GM18520 (cell line): ENCODE measurements at regions not wholly inside any gene's neighbourhood (a gene's known extent, or its start where the extent isn't known, plus 50 kb on each side); places are given as distances from the start of the nearest gene placed in this dataset.
"Not testable (repeated sequence)": the region's sequence is repeated elsewhere in the genome, so short reads cannot be mapped to it uniquely, and the experiment has no call there.

Source experiments
- ATAC-seq: cut with Tn5 transposase; IDR thresholded peaks from one replicate; pipeline ENCODE4 v1.9.1; 2021; ENCODE audit not compliant: unreplicated experiment

DNA sequence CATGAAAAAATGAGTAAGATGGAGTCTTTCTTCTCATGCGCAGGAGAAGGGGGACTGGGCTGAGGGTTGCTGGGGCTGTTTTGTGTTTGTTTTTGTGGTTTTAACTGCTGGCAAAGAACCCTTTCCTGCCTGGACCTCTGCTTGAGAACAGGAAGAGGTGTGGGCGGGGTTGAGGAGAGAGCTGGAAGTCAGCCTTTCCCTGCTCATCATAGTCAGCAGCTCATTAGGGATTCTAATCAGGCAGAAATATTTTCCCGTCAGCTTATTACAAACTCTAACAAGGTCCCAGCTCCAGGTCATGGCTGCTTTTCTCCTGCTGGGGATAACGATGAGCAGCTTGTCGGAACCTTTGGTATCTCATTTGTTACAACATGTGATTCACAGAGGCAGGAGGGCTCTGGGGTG lies 185.0 kb upstream of the NRXN3 start:
- ATAC-seq: no peak

- no peak for ATAC-seq
Measured at GRCh38 chr14:77986773-77987172, 183.4 kb upstream of the NRXN3 start.

DNA sequence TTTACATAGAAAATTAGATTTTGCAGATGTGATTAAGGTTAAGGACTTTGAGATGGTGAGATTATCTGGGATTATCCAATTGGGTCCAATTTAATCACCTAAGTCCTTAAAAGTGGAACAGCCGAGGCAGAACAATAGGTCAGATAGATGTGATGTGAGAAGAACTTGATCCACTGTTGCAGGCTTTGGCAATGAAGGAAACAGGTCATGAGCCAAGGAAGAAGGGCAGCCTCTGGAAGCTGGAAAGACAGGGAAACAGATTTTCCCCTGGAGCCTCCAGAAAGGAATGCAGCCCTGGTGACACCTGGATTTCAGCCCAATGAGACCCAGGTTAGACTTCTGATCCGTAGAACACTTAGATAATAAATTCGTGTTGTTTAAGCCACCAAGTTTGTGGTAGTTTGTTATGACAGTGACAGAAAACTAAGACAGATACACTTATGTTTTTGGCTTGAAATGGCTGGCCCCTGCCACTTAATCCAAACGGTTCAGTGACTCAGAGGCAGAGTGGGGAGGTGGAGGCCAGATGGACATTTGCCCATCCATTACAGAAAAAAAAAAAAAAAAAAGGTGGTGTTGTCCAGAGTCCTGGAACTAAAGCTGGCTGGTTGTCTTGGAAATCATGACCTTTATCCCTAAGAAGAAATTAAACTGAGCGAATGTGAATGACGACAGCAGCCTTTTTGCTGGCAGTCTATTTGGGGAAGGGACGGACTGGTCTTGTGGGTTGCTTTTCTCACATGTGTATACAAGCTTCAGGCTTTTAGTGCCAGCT lies 181.9 kb upstream of the NRXN3 start:
- no peak for ATAC-seq

GRCh38 chr14:77988970-77989369 lies 181.2 kb upstream of the NRXN3 start:
- no peak for ATAC-seq

DNA sequence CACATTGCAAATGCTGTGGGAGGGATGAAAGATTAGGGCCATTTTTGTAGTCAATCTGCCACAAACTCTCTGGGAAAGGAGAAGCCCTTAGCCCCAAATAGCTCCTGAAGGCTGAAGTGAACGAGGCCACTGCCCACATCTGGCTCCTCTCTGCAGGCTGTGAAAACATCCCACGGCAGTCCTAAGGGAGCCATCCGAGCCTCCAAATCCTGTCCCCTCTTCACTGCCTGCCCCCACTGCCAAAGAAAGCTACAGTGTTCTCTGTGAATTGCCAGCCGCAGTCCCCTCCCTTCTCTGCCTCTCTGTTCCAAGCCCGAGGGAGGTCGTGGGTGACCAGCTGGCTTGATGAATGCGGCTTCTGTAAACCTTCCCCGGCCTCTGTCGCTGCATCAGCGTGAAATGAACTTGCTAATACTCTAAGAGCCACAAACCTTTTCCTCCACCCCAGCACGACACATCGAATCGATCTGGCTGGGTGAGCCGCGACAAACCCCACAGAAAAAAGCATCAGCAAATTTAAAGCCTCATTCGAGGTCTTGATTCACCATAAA lies 180.7 kb upstream of the NRXN3 start:
- no peak for ATAC-seq

- ATAC-seq: no peak
Measured at GRCh38 chr14:77990337-77990736, 179.8 kb upstream of the NRXN3 start.

DNA sequence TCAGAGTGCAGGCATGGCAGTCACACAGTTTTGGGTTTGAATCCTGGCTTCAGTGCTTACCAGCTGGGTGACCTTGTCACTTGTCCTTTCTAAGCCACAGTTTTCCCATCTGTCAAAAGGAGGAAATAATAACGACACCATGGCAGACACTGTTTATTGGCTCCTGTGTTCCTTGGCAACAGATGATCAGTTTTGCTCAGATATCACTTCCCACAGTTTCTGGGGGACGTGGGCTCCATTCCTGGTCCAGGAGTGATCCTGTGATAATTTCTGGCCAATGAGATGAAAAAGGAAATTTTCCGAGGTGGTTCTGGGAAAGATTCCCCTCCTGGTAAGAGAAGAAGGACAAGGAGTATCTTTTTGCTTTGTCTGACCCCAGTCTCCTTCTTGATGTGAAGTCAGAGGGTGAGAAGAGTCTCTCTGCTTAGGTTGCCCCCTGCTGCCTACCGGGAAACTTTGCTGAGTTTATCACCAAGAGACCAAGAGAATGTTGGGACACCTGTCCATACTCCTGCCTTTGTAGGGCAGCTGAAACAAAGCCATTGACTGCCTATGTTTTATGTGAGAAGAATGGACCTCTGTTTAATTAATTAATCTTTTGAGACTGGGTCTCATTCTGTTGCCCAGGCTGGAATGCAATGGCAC lies 178.9 kb upstream of the NRXN3 start:
- no peak for ATAC-seq

DNA sequence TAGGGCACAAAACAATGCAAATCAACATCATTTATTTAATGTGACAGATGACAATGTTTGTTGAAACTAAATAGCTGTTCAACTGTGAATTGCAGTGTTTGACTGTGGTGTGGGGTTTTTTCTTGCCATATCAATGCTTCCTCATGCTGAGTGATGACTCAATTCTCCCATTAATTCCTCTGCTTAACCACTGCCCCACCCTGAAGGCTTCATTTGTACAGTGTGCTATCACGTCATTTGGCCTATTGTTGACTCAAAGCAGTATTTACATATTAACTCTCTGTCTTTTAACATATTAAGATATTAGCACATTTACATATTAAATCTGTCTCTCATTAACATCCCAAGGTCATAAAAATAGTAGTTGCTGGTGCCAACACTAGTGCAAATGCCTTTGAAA lies 164.8 kb upstream of the NRXN3 start:
- no peak for ATAC-seq

- no peak for ATAC-seq
Measured at GRCh38 chr14:78007160-78007559, 163.0 kb upstream of the NRXN3 start.

- ATAC-seq: no peak
Measured at GRCh38 chr14:78010688-78011087, 159.5 kb upstream of the NRXN3 start.

GRCh38 chr14:78013911-78014310 lies 156.3 kb upstream of the NRXN3 start:
- not testable (repeated sequence) for ATAC-seq

DNA sequence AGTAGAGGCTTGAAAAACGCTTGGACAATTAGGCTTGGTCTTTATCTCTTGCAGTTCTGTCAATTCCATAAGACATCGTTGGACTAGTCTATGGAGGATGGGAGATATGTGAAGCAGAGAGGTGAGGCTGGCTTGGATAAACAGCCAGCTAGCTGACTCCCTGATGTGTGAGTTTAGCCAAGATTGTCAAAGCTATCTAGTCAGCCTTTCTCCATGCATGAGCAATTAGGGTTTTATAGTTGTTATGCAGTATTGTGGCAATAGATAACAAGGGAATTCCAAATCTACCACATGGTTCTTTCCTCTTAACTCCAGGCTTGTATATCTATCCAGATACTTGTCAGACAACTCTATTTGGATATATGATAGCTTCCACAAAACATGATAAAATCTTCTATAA lies 153.6 kb upstream of the NRXN3 start:
- ATAC-seq: no peak

DNA sequence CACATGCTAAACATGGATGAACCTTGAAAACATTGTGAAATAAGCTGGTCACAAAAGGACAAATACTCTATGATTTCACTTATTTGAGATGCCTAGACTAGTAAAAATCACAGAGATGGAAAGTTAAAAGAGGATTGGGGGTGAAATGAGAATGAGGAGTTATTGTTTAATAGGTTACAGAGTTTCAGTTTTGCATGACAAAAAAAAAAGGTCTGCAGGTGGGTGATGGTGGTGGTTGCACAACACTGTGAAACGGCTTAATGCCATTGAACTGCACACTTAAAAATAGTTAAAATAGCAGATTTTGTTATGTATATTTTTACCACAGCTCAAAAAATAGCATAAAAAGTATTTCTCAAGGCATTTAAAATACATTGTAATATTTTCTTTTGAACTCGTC lies 151.9 kb upstream of the NRXN3 start:
- no peak for ATAC-seq

GRCh38 chr14:78022059-78022458 lies 148.1 kb upstream of the NRXN3 start:
- ATAC-seq: peak; percentile 71

GRCh38 chr14:78023112-78023511 lies 147.1 kb upstream of the NRXN3 start:
- ATAC-seq: no peak

GRCh38 chr14:78028471-78028870 lies 141.7 kb upstream of the NRXN3 start:
- no peak for ATAC-seq

DNA sequence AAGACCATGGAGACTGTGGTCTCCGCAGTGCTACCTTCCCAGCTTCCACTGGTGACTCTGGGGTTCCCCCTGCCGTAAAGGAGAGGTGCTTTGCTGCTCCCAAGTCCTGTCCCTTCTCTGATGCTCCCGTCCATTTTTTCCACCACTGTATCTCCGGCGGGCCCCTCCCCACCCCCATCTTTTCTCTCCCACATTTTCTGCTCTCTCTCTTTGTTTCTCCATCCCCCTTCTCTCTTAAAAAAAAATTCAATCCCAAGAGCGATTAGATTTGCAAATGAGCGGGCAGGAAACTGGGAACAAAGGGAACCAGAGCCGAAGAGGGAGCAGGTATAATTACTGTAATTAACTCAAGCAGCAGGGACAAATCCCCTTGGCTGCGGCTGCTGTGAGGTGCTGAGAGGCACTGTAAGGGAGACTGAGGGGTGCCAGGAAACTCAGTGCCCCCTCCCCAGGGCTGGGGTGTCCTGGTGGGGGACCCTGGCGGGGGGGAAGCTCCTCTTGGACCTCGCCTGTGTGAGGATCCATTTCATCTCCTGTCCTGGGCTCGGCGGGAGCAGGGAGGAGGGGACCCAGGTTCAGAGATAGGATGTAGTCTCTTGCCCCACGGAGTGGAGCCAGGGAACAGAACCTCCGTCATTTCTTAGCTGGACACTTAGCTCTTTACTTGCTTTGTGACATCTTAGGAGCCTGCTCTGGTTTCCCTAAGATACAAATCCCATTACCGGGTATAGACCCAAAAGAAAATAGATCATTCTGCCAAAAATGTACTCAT lies 140.4 kb upstream of the NRXN3 start:
- ATAC-seq: no peak

- no peak for ATAC-seq
Measured at GRCh38 chr14:78043349-78043748, 126.8 kb upstream of the NRXN3 start.

DNA sequence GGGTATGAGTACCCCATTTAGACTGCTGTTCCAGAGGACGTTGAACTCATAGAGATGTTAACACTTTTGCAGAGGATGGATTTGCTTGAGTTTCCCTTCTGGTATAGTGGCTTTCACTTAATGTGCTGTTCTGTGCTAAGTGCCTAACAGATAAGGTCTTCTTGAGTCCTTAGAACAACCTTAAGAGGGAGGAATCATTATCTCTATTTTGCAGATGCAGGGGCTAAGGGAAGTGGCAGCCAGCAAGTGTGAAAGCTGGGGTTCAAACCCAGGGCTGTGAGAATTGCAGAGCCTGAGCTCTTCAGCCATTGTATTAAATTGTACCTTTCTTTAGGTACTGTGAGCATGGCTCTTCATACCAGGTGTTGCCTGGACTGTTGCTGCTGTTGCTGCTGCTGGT lies 122.1 kb upstream of the NRXN3 start:
- no peak for ATAC-seq

DNA sequence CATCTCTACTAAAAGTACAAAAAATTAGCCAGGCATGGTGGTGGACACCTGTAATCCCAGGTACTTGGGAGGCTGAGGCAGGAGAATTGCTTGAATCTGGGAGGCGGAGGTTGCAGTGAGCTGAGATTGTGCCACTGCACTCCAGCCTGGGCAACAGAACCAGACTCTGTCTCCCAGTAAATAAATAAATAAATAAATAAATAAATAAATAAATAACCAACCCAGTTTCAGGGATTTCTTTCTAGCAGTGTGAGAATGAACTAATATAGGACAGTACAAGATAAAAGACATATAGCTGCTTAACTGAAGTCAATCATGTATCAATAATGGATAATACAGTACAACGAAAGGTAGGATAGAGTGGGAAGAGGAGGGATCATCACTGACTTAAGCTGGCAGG lies 113.3 kb upstream of the NRXN3 start:
- ATAC-seq: not testable (repeated sequence)

GRCh38 chr14:78070344-78070743 lies 99.8 kb upstream of the NRXN3 start:
- ATAC-seq: no peak
